OCI-LY1 (cell line): ENCODE measurements at regions not wholly inside any gene's neighbourhood (a gene's known extent, or its start where the extent isn't known, plus 50 kb on each side); places are given as distances from the start of the nearest gene placed in this dataset.

Experiments
- H2AFZ ChIP-seq: fragments of 200-600 bp; sonication (generic), shearing (Covaris generic); 2 replicates; pipeline ENCODE4 v1.6.0; 2014; ENCODE audit warnings: antibody characterized with exemption, mild to moderate bottlenecking, low read length
- H3F3A ChIP-seq: fragments of 200-600 bp; sonication (generic), shearing (Covaris generic); 2 replicates; pipeline ENCODE4 v1.6.0; 2014; ENCODE audit warnings: mild to moderate bottlenecking, antibody characterized with exemption, low read length, moderate library complexity; ENCODE audit not compliant: insufficient read depth
- H3K27ac ChIP-seq: fragments of 200-600 bp; sonication (generic); 2 replicates; pipeline ENCODE4 v1.5.1; 2014; ENCODE audit warnings: low read length, mixed run types, mild to moderate bottlenecking, low read depth; ENCODE audit not compliant: poor library complexity, severe bottlenecking
- H3K27me3 ChIP-seq: fragments of 200-600 bp; sonication (generic); 2 replicates; pipeline ENCODE4 v1.6.0; 2014; ENCODE audit warnings: antibody characterized with exemption, mild to moderate bottlenecking, low read length, moderate library complexity; ENCODE audit not compliant: insufficient read depth
- H3K36me3 ChIP-seq: fragments of 200-600 bp; sonication (generic); 2 replicates; pipeline ENCODE4 v1.6.1; 2014; ENCODE audit warnings: mild to moderate bottlenecking, antibody characterized with exemption, low read length, moderate library complexity, mixed read lengths; ENCODE audit not compliant: insufficient read depth
- H3K4me1 ChIP-seq: fragments of 200-600 bp; sonication (generic); 2 replicates; pipeline ENCODE4 v1.5.1; 2014; ENCODE audit warnings: mild to moderate bottlenecking, low read length, moderate library complexity; ENCODE audit not compliant: insufficient read depth, severe bottlenecking
- H3K4me2 ChIP-seq: fragments of 200-600 bp; sonication (generic), shearing (Covaris generic); 2 replicates; pipeline ENCODE4 v1.6.1; 2014; ENCODE audit warnings: low read length
- H3K4me3 ChIP-seq: fragments of 200-600 bp; sonication (generic); 2 replicates; pipeline ENCODE4 v1.5.1; 2014; ENCODE audit warnings: low read length, low read depth, mild to moderate bottlenecking, mixed read lengths; ENCODE audit not compliant: poor library complexity, severe bottlenecking
- H3K79me2 ChIP-seq: fragments of 200-600 bp; shearing (Covaris generic); 2 replicates; pipeline ENCODE4 v1.6.1; 2016; ENCODE audit warnings: mixed run types, low read length, mixed read lengths; ENCODE audit not compliant: insufficient read depth
- H3K9ac ChIP-seq: fragments of 200-600 bp; sonication (generic), shearing (Covaris generic); 2 replicates; pipeline ENCODE4 v1.6.1; 2014; ENCODE audit warnings: mild to moderate bottlenecking, low read length, mixed read lengths
- H3K9me2 ChIP-seq: fragments of 200-600 bp; sonication (generic), shearing (Covaris generic); 2 replicates; pipeline ENCODE4 v1.6.1; 2014; ENCODE audit warnings: low read depth, mild to moderate bottlenecking, low read length, mixed read lengths
- H3K9me3 ChIP-seq: fragments of 200-600 bp; shearing (Covaris generic); 2 replicates; pipeline ENCODE4 v1.6.1; 2014; ENCODE audit warnings: low read length, mixed read lengths
- H4K20me1 ChIP-seq: fragments of 200-600 bp; sonication (generic), shearing (Covaris generic); 2 replicates; pipeline ENCODE4 v1.6.0; 2016; ENCODE audit warnings: mild to moderate bottlenecking, low read length; ENCODE audit not compliant: insufficient read depth
- EZH2 ChIP-seq: fragments of 200-600 bp; sonication (generic), shearing (Covaris generic); IDR thresholded peaks from 2 replicates; pipeline ENCODE4 v1.8.0; 2017; ENCODE audit warnings: borderline replicate concordance, mixed run types, mild to moderate bottlenecking, antibody characterized with exemption, low read length, moderate library complexity, mixed read lengths
- TF ChIP-seq, protein P1 (sequence below): fragments of 200-600 bp; sonication (generic), shearing (Covaris generic); IDR thresholded peaks from 2 replicates; pipeline ENCODE4 v1.5.1; 2017; ENCODE audit warnings: mild to moderate bottlenecking, antibody characterized with exemption, low read length, moderate library complexity, mixed read lengths

DNA sequence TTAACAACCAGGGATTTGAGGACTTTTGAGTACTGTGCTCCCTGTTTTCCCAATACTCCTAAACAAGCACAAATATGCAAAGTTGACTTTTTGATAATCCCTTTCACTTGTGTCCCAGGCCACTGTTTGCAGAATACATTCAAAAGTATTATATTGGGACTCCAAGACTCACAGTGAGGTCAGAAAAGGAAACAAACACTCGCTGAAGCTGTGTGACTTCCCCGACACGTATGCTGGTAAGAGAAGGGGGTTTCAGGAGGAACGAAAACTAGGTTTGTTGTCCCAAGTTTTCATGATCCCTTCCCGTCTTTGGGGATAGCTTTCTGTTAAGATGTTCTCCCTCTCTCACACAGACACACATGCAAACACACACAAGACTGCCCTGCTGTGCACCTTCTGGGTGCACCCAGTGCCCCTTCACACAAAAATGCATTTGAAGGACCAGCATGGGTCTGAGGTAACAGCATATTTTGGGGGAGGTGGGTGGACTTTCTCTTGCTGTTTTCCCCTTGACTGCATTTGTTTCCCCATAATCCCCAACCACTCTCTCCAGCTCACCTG, 225.2 kb upstream of the PRICKLE2 start:
- no peak overlapping the region for H3K4me3 ChIP-seq
- no peaks in the 10 kb centered on the region for H3F3A ChIP-seq
- no peak overlapping the region for H3K27ac ChIP-seq
- no peak overlapping the region for H3K4me2 ChIP-seq
- H3K9me2 ChIP-seq: no peaks in the 10 kb centered on the region
- no peak overlapping the region for H2AFZ ChIP-seq
- no peaks in the 10 kb centered on the region for H4K20me1 ChIP-seq
- no peaks in the 10 kb centered on the region for H3K9me3 ChIP-seq
- H3K36me3 ChIP-seq: no peaks in the 10 kb centered on the region
- H3K9ac ChIP-seq: no peak overlapping the region
- H3K4me1 ChIP-seq: no peaks in the 10 kb centered on the region
- no peaks in the 10 kb centered on the region for H3K79me2 ChIP-seq
- TF ChIP-seq, protein P1, sequence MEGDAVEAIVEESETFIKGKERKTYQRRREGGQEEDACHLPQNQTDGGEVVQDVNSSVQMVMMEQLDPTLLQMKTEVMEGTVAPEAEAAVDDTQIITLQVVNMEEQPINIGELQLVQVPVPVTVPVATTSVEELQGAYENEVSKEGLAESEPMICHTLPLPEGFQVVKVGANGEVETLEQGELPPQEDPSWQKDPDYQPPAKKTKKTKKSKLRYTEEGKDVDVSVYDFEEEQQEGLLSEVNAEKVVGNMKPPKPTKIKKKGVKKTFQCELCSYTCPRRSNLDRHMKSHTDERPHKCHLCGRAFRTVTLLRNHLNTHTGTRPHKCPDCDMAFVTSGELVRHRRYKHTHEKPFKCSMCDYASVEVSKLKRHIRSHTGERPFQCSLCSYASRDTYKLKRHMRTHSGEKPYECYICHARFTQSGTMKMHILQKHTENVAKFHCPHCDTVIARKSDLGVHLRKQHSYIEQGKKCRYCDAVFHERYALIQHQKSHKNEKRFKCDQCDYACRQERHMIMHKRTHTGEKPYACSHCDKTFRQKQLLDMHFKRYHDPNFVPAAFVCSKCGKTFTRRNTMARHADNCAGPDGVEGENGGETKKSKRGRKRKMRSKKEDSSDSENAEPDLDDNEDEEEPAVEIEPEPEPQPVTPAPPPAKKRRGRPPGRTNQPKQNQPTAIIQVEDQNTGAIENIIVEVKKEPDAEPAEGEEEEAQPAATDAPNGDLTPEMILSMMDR: no peak
- H3K27me3 ChIP-seq: no peaks in the 10 kb centered on the region

DNA sequence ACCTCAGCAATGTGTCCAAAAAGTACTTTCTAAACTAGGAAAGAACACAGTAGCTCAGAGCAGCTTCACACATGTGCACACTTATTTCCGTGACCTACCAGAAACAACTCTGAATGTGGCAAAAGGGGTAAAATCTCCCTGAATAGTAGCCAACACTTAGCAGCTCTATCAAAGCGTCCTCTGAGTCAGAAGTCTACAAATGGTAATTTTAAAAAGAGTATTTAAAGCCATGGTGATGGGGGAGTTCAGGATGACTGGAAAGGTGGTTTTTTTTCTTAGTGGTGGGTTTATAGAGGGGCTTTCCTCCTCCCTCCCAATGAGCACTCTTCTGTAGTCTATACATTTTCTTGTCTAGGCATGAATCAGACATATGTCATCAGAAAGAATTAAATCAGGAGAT, 223.8 kb upstream of the PRICKLE2 start:
- H2AFZ ChIP-seq: no peak overlapping the region
- H3F3A ChIP-seq: no peaks in the 10 kb centered on the region
- no peak for TF ChIP-seq EZH2
- TF ChIP-seq, protein P1: no peak
- no peak overlapping the region for H3K27ac ChIP-seq
- H3K4me1 ChIP-seq: no peaks in the 10 kb centered on the region
- H3K27me3 ChIP-seq: no peaks in the 10 kb centered on the region
- H4K20me1 ChIP-seq: no peaks in the 10 kb centered on the region
- H3K9me2 ChIP-seq: no peaks in the 10 kb centered on the region
- no peaks in the 10 kb centered on the region for H3K36me3 ChIP-seq
- no peak overlapping the region for H3K4me3 ChIP-seq
- H3K79me2 ChIP-seq: no peaks in the 10 kb centered on the region
- no peaks in the 10 kb centered on the region for H3K9me3 ChIP-seq
- H3K4me2 ChIP-seq: no peak overlapping the region
- H3K9ac ChIP-seq: no peak overlapping the region

DNA sequence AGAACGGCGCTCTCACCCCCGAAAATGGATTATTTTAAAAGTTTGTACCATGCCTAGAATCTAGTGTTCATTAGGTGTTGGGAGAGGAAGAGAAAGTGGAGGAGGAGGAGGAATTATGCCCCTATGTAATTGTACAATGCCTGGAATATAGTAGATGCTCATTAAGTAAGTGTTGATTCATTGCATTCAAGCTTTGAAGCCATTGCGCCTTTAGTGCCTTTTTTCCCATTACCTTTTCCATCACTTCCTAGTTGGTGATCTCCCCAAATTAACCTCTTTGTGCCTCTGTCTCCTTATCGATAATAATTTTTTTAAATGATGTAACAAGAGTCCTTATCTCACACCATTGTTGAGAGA, 220.7 kb upstream of the PRICKLE2 start:
- Histone ChIP-seq H3K4me3 (no peak overlapping the region), H3K27me3 (no peaks in the 10 kb centered on the region), H2AFZ (no peak overlapping the region), H4K20me1 (no peaks in the 10 kb centered on the region), H3K9me2 (no peaks in the 10 kb centered on the region), H3K27ac (no peak overlapping the region), H3K4me1 (no peaks in the 10 kb centered on the region), H3K79me2 (no peaks in the 10 kb centered on the region), H3K9ac (no peak overlapping the region), H3K9me3 (no peaks in the 10 kb centered on the region), H3F3A (no peaks in the 10 kb centered on the region), H3K4me2 (no peak overlapping the region), H3K36me3 (no peaks in the 10 kb centered on the region)
- TF ChIP-seq, protein P1: no peak
- TF ChIP-seq EZH2: no peak
